ENCODE measurements at regions not wholly inside any gene's neighbourhood (a gene's known extent, or its start where the extent isn't known, plus 50 kb on each side); places are given as distances from the start of the nearest gene placed in this dataset.

DNA sequence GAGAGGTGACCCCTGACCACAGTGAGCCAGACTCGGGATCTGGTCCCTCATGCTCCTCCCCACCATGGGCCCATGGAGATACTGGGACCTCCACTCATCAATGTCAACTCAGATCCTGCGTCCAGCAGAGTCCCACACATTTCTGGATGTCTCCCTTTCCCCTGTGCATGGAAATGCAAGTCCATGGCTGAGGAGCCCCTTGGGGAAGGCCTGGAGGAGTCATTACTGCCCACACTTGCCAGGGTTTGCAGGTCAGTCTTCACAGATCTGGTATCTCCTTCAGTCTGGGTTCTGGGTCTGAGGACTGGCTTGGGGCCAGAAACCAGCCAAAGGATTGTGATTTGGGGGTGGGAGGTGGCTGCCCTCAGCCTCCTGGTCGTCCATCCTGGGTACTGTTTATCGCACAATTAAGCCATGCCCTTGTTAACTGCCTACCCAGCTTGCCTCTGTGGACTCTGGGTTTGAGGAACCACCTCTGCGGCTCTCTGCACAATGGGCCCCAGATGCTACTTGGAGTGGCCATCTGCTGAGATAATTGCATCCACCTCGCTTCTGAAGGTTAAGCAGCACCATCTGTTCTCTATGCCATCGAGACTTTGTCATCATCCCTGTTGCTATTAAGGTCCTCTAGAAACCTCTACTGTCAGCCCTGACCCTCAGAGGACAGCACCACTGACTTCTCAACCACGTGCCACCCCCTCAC is 49.9 kb upstream of the KLF13 start:
- DNase-seq (ENCODE audit: low spot score) (peak; percentile 13), ATAC-seq (ENCODE audit: low FRiP score) (no peak)
- TF ChIP-seq, protein P1, sequence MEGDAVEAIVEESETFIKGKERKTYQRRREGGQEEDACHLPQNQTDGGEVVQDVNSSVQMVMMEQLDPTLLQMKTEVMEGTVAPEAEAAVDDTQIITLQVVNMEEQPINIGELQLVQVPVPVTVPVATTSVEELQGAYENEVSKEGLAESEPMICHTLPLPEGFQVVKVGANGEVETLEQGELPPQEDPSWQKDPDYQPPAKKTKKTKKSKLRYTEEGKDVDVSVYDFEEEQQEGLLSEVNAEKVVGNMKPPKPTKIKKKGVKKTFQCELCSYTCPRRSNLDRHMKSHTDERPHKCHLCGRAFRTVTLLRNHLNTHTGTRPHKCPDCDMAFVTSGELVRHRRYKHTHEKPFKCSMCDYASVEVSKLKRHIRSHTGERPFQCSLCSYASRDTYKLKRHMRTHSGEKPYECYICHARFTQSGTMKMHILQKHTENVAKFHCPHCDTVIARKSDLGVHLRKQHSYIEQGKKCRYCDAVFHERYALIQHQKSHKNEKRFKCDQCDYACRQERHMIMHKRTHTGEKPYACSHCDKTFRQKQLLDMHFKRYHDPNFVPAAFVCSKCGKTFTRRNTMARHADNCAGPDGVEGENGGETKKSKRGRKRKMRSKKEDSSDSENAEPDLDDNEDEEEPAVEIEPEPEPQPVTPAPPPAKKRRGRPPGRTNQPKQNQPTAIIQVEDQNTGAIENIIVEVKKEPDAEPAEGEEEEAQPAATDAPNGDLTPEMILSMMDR (IDR thresholded peaks at IDR 0.05), result no peak
